HCT116 (cell line): ENCODE measurements at regions not wholly inside any gene's neighbourhood (a gene's known extent, or its start where the extent isn't known, plus 50 kb on each side); places are given as distances from the start of the nearest gene placed in this dataset.

Source experiments
- ATAC-seq: fragments of 200-7000 bp; cut with Tn5 transposase; 2 replicates; pipeline ENCODE4 v1.9.1; 2020; ENCODE audit warnings: mild to moderate bottlenecking, moderate library complexity
- BruUV-seq: library from RNA; stranded (reverse); fragments of 400-500 nt; replicated peaks from 2 replicates; lab custom pipeline; 2021; lab: Mats Ljungman, UMichigan
- CTCF ChIA-PET: fragments of 300-600 bp; sonication (Branson Sonifier 250); formaldehyde crosslinking; loops from one replicate; lab custom pipeline; 2021; ENCODE audit warnings: antibody characterized with exemption; lab: Charles Lee
- POLR2A ChIA-PET: fragments of 300-600, 350-600 bp; sonication (Branson Sonifier 250); formaldehyde crosslinking; loops from one replicate; lab custom pipeline; 2021; ENCODE audit warnings: antibody characterized with exemption; lab: Charles Lee
- RAD21 ChIA-PET, 2 experiments: fragments of 300-600 bp; sonication (Branson Sonifier 250); formaldehyde crosslinking; loops; one replicate each; lab custom pipeline; 2023; ENCODE audit warnings: low total read pairs in 2 of 2; ENCODE audit not compliant: uncharacterized antibody in 2 of 2, unreplicated experiment in 2 of 2, low non-redundant PET in 1 of 2; lab: Charles Lee
- DNase-seq: peaks from one replicate; pipeline ENCODE4 v3.0.0-alpha.2; 2010; ENCODE audit warnings: low read depth, low spot score
- H2AFZ ChIP-seq: fragments of 200-600 bp; shearing (Covaris generic), sonication (generic); 2 replicates; pipeline ENCODE4 v1.6.1; 2017; ENCODE audit warnings: low read depth, mixed run types, mixed read lengths, antibody characterized with exemption, low read length; ENCODE audit not compliant: poor library complexity, severe bottlenecking
- H3K27ac ChIP-seq: 2 replicates; pipeline ENCODE4 v1.5.1; 2012; ENCODE audit warnings: low read depth, low read length
- H3K27me3 ChIP-seq: fragments of 200-600 bp; sonication (generic); 2 replicates; pipeline ENCODE4 v1.6.1; 2016; ENCODE audit warnings: mixed run types, low read length, mixed read lengths; ENCODE audit not compliant: insufficient read depth
- H3K36me3 ChIP-seq, 2 experiments: fragments of 200-500 bp in 1 of 2; fragments of 200-600 bp in 1 of 2; sonication (Bioruptor generic) in 1 of 2; sonication (generic) in 1 of 2; 2 replicates each; pipeline versions ENCODE4 v1.5.1 to v1.6.1; 2014 to 2016; ENCODE audit warnings: low read length in 2 of 2, inconsistent platforms in 1 of 2, mixed read lengths in 1 of 2, mixed run types in 1 of 2; ENCODE audit not compliant: insufficient read depth in 2 of 2, control insufficient read depth in 1 of 2
- H3K4me1 ChIP-seq, 2 experiments: fragments of 200-600 bp in 1 of 2; sonication (generic) in 1 of 2; 2 replicates each; pipeline versions ENCODE4 v1.5.1 to v1.6.1; 2012 to 2017; ENCODE audit warnings: low read length in 2 of 2, inconsistent platforms in 1 of 2, mild to moderate bottlenecking in 1 of 2, mixed read lengths in 1 of 2, mixed run types in 1 of 2, moderate library complexity in 1 of 2; ENCODE audit not compliant: insufficient read depth in 2 of 2, control insufficient read depth in 1 of 2
- H3K4me2 ChIP-seq: fragments of 200-600 bp; sonication (generic); 2 replicates; pipeline ENCODE4 v1.6.1; 2017; ENCODE audit warnings: mixed run types, low read length, mixed read lengths
- H3K4me3 ChIP-seq, 2 experiments: fragments of 200-600 bp in 1 of 2; sonication (generic) in 1 of 2; replicated peaks in 1 of 2; 2 replicates each; pipeline ENCODE4 v1.5.1; 2011 to 2016; ENCODE audit warnings: low read length in 2 of 2, control low read depth in 1 of 2, low read depth in 1 of 2, mild to moderate bottlenecking in 1 of 2, mixed read lengths in 1 of 2, mixed run types in 1 of 2
- H3K79me2 ChIP-seq: fragments of 200-600 bp; sonication (generic); 2 replicates; pipeline ENCODE4 v1.6.1; 2017; ENCODE audit warnings: mild to moderate bottlenecking, mixed run types, low read length, moderate library complexity, mixed read lengths; ENCODE audit not compliant: insufficient read depth
- H3K9ac ChIP-seq: fragments of 200-600 bp; sonication (generic); 2 replicates; pipeline ENCODE4 v1.6.1; 2016; ENCODE audit warnings: low read length, mixed read lengths
- H3K9me2 ChIP-seq: fragments of 200-600 bp; sonication (generic), shearing (Covaris generic); 2 replicates; pipeline ENCODE4 v1.6.1; 2017; ENCODE audit warnings: mixed run types, mild to moderate bottlenecking, moderate library complexity; ENCODE audit not compliant: insufficient read depth
- H3K9me3 ChIP-seq, 2 experiments: fragments of 200-500 bp in 1 of 2; fragments of 200-600 bp in 1 of 2; sonication (Bioruptor generic) in 1 of 2; sonication (generic) in 1 of 2; 2 replicates each; pipeline ENCODE4 v1.6.1; 2014 to 2017; ENCODE audit warnings: low read length in 2 of 2, mixed read lengths in 2 of 2, inconsistent platforms in 1 of 2, low read depth in 1 of 2, mild to moderate bottlenecking in 1 of 2, mixed run types in 1 of 2, moderate library complexity in 1 of 2; ENCODE audit not compliant: control insufficient read depth in 1 of 2, insufficient read depth in 1 of 2
- H4K20me1 ChIP-seq: fragments of 200-600 bp; sonication (generic), shearing (Covaris generic); 2 replicates; pipeline ENCODE4 v1.6.1; 2017; ENCODE audit warnings: mixed run types, mild to moderate bottlenecking, moderate library complexity; ENCODE audit not compliant: insufficient read depth
- ATF3 ChIP-seq: IDR thresholded peaks from 2 replicates; pipeline ENCODE4 v1.6.1; 2012
- CBX3 ChIP-seq: IDR thresholded peaks from 2 replicates; pipeline ENCODE4 v1.6.1; 2012; ENCODE audit warnings: low read depth
- CEBPB ChIP-seq: IDR thresholded peaks from 2 replicates; pipeline ENCODE4 v1.6.1; 2012; ENCODE audit warnings: low read depth
- CTCF ChIP-seq, 3 experiments: fragments of 200-600 bp in 1 of 3; sonication (generic) in 1 of 3; IDR thresholded peaks in 2 of 3; conservative IDR thresholded peaks in 1 of 3; 2 replicates each; pipeline ENCODE4 v1.5.1; 2012 to 2017; ENCODE audit warnings: low read depth in 2 of 3, low read length in 2 of 3, antibody characterized with exemption in 1 of 3, borderline replicate concordance in 1 of 3, control low read depth in 1 of 3, mild to moderate bottlenecking in 1 of 3, mixed read lengths in 1 of 3, mixed run types in 1 of 3, moderate library complexity in 1 of 3; ENCODE audit not compliant: insufficient read depth in 1 of 3
- EZH2 ChIP-seq: fragments of 200-600 bp; sonication (generic); IDR thresholded peaks from 2 replicates; pipeline ENCODE4 v1.6.1; 2017; ENCODE audit warnings: antibody characterized with exemption, mixed run types
- FOSL1 ChIP-seq: IDR thresholded peaks from 2 replicates; pipeline ENCODE4 v1.6.1; 2012; ENCODE audit warnings: low read depth
- JUND ChIP-seq: IDR thresholded peaks from 2 replicates; pipeline ENCODE4 v1.6.1; 2012
- POLR2A ChIP-seq: IDR thresholded peaks from 2 replicates; pipeline ENCODE4 v1.7.0; 2011; ENCODE audit warnings: borderline replicate concordance; ENCODE audit not compliant: insufficient read depth, insufficient read length; ENCODE audit errors: extremely low read depth
- RAD21 ChIP-seq: IDR thresholded peaks from 2 replicates; pipeline ENCODE4 v1.6.1; 2012; ENCODE audit warnings: low read depth, mild to moderate bottlenecking
- REST ChIP-seq: IDR thresholded peaks from 2 replicates; pipeline ENCODE4 v1.6.1; 2012; ENCODE audit warnings: low read depth
- TCF7L2 ChIP-seq: IDR thresholded peaks from 2 replicates; pipeline ENCODE4 v1.7.0; 2011; ENCODE audit warnings: borderline replicate concordance, inconsistent platforms; ENCODE audit not compliant: insufficient read depth, insufficient read length; ENCODE audit errors: extremely low read depth
- YY1 ChIP-seq: IDR thresholded peaks from 2 replicates; pipeline ENCODE4 v1.6.1; 2011; ENCODE audit warnings: low read length, low read depth, moderate library complexity, mild to moderate bottlenecking; ENCODE audit not compliant: insufficient replicate concordance; ENCODE audit errors: extremely low read depth
- intact Hi-C: fragments of 100-400 bp; cut with micrococcal nuclease; formaldehyde crosslinking; loops from 2 replicates; pipeline ENCODE4 v1.10.0; 2022

- RAD21 ChIA-PET, result no interaction called here
- Histone ChIP-seq H3K9ac (no peak overlapping the region), H3K36me3 (no peaks in the 10 kb centered on the region), H4K20me1 (no peaks in the 10 kb centered on the region), H3K4me1 (peaks cover 0 to 5% of the 10 kb centered on the region in 2 experiments; a peak in 1 of 4 replicates), H3K27me3 (no peaks in the 10 kb centered on the region), H3K79me2 (no peaks in the 10 kb centered on the region), H3K4me2 (no peak overlapping the region), H3K9me3 (no peaks in the 10 kb centered on the region), H3K4me3 (no peak overlapping the region), H2AFZ (no peak overlapping the region), H3K27ac (no peak overlapping the region), H3K9me2 (no peaks in the 10 kb centered on the region)
- POLR2A ChIA-PET, result no interaction called here
- intact Hi-C loops, result no loop called here
- DNase-seq, result no peak
- TF ChIP-seq POLR2A (no peak), FOSL1 (no peak), JUND (no peak), ATF3 (no peak), CBX3 (no peak), CTCF (IDR thresholded peaks at IDR 0.05 in 2 of 3, conservative IDR thresholded peaks at IDR 0.05 in 1 of 3; ENCODE audit: borderline replicate concordance in 1 of 3, insufficient read depth in 1 of 3, low read depth in 2 of 3, low read length in 2 of 3) (no peak)
- no TSS peak for BruUV-seq
- CTCF ChIA-PET, result no interaction called here
- no peak for ATAC-seq
Measured at GRCh38 chr5:124888622-124889485, 142.4 kb upstream of the ZNF608 start.

GRCh38 chr5:124889486-124889825 lies 143.0 kb upstream of the ZNF608 start:
- no peaks in the 10 kb centered on the region for H3K36me3 ChIP-seq
- no peak overlapping the region for H2AFZ ChIP-seq
- POLR2A ChIA-PET, result no interaction called here
- TF ChIP-seq RAD21 (no peak), JUND (no peak), REST (no peak), FOSL1 (no peak), CEBPB (no peak), TCF7L2 (no peak), YY1 (no peak), EZH2 (no peak)

More at GRCh38 chr5:124889486-124889825, 143.0 kb upstream of the ZNF608 start:
- no peak for ATAC-seq
- Histone ChIP-seq H3K4me2 (no peak overlapping the region), H3K9me2 (no peaks in the 10 kb centered on the region), H3K4me1 (peaks cover 0 to 5% of the 10 kb centered on the region in 2 experiments; a peak in 1 of 4 replicates), H3K79me2 (no peaks in the 10 kb centered on the region), H3K9me3 (no peaks in the 10 kb centered on the region), H4K20me1 (no peaks in the 10 kb centered on the region), H3K4me3 (no peak overlapping the region), H3K27ac (no peak overlapping the region), H3K9ac (no peak overlapping the region), H3K27me3 (no peaks in the 10 kb centered on the region)
- ChIA-PET RAD21 (no interaction called here), CTCF (no interaction called here)
- DNase-seq, result no peak
- intact Hi-C loops, result no loop called here
- no TSS peak for BruUV-seq
